CD8-positive, alpha-beta memory T cell (primary cell): ENCODE measurements at regions not wholly inside any gene's neighbourhood (a gene's known extent, or its start where the extent isn't known, plus 50 kb on each side); places are given as distances from the start of the nearest gene placed in this dataset.

ENCODE experiments used
- CTCF ChIA-PET: fragments of 350-600 bp; sonication (Branson Sonifier 250); formaldehyde crosslinking; loops from one replicate; lab custom pipeline; 2021; ENCODE audit warnings: antibody characterized with exemption; lab: Charles Lee
- POLR2A ChIA-PET: fragments of 350-600 bp; sonication (Branson Sonifier 250); formaldehyde crosslinking; loops from one replicate; lab custom pipeline; 2021; ENCODE audit warnings: antibody characterized with exemption; lab: Charles Lee
- DNase-seq, 5 donors: peaks; one replicate each; pipeline versions ENCODE4 v3.0.0 to v3.0.0-alpha.2; 2020 to 2022; ENCODE audit warnings: mixed read lengths in 1 of 5
- H3K27ac ChIP-seq: one replicate; pipeline ENCODE4 v1.7.0; 2013; ENCODE audit warnings: low read depth, mild to moderate bottlenecking, low read length, moderate library complexity
- H3K27me3 ChIP-seq: 2 replicates; pipeline ENCODE4 v1.7.0; 2013; ENCODE audit warnings: low read length, mild to moderate bottlenecking; ENCODE audit not compliant: insufficient read depth, poor library complexity, severe bottlenecking
- H3K36me3 ChIP-seq: 2 replicates; pipeline ENCODE4 v1.7.0; 2013; ENCODE audit warnings: mild to moderate bottlenecking, low read length, moderate library complexity; ENCODE audit not compliant: insufficient read depth
- H3K4me1 ChIP-seq: 2 replicates; pipeline ENCODE4 v1.7.0; 2013; ENCODE audit warnings: mild to moderate bottlenecking, low read length, moderate library complexity; ENCODE audit not compliant: insufficient read depth
- H3K4me3 ChIP-seq: 2 replicates; pipeline ENCODE4 v1.7.0; 2013; ENCODE audit warnings: mild to moderate bottlenecking, low read length
- H3K9me3 ChIP-seq: 2 replicates; pipeline ENCODE4 v1.7.0; 2013; ENCODE audit warnings: mild to moderate bottlenecking, low read length
- H3K27ac Mint-ChIP-seq, 8 donors: one replicate each; pipeline ENCODE4 v1.8.0; 2020 to 2021; ENCODE audit warnings: mixed read lengths in 8 of 8, mild to moderate bottlenecking in 6 of 8, inconsistent platforms in 3 of 8, moderate library complexity in 3 of 8
- H3K27me3 Mint-ChIP-seq, 2 donors: one replicate each; pipeline ENCODE4 v1.8.0; 2020 to 2021; ENCODE audit warnings: mixed read lengths in 2 of 2, mild to moderate bottlenecking in 1 of 2, moderate library complexity in 1 of 2
- H3K36me3 Mint-ChIP-seq, 3 donors: one replicate each; pipeline ENCODE4 v1.8.0; 2020 to 2021; ENCODE audit warnings: mixed read lengths in 3 of 3, inconsistent platforms in 1 of 3, mild to moderate bottlenecking in 1 of 3
- H3K4me1 Mint-ChIP-seq, 3 donors: one replicate each; pipeline ENCODE4 v1.8.0; 2020 to 2021; ENCODE audit warnings: mixed read lengths in 3 of 3, inconsistent platforms in 1 of 3, mild to moderate bottlenecking in 1 of 3
- H3K4me3 Mint-ChIP-seq, 7 donors: one replicate each; pipeline ENCODE4 v1.8.0; 2020 to 2021; ENCODE audit warnings: mixed read lengths in 7 of 7, mild to moderate bottlenecking in 6 of 7, moderate library complexity in 4 of 7, inconsistent platforms in 2 of 7
- H3K9me3 Mint-ChIP-seq, 5 donors: one replicate each; pipeline ENCODE4 v1.8.0; 2020 to 2022; ENCODE audit warnings: mixed read lengths in 5 of 5, mild to moderate bottlenecking in 3 of 5, moderate library complexity in 2 of 5, inconsistent platforms in 1 of 5

DNA sequence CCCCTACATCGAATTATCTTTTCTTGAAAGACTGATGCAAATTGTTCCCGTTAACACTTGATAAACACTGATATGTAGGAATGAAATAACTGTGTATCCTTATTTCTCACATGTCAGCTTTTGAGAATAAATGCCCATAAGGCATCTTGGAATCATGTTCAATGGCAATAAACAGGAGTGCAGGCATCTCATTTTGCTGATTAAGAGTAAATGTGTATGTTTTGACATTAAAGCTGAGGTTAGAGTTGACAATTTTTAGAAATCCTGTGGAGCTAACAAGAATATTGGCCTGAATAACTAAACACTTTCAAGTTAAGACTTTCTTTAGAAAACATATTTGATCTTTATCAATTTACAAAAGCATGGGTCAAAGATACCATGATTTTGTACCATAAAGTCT lies 646.2 kb upstream of the MIR17HG start:
- Histone ChIP-seq H3K36me3 (no peaks in the 10 kb centered on the region), H3K27ac (no peak overlapping the region), H3K27me3 (no peaks in the 10 kb centered on the region), H3K4me1 (no peaks in the 10 kb centered on the region), H3K4me3 (no peak overlapping the region), H3K9me3 (no peaks in the 10 kb centered on the region)
- POLR2A ChIA-PET, result no interaction called here
- CTCF ChIA-PET, result no interaction called here
- DNase-seq, result no peak
- Mint-ChIP-seq H3K9me3 (peaks cover 2 to 44% (median 5%) of the 10 kb centered on the region in 5 donors), H3K4me1 (no peaks in the 10 kb centered on the region), H3K27ac (no peak overlapping the region), H3K4me3 (no peak overlapping the region), H3K36me3 (no peaks in the 10 kb centered on the region), H3K27me3 (no peaks in the 10 kb centered on the region)

DNA sequence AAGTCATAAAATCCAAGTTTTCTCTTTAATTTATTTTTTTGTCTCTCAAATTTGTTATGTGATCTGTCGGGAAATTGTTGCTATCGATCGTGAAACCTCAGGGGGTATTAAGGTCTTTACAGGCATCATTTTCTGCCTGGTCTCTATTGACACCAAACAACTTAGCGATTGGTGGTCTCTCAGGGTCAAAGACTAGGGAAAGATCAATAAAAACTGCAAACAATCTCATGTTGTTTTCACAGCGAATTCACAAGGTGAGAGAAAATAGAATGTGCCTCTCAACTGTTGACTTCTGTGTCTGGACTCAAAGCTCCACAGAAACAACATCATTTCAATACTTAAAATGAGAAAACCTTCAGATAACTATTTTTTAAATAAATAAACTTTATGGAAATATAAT lies 645.4 kb upstream of the MIR17HG start:
- H3K9me3 Mint-ChIP-seq, result peaks cover 2 to 41% (median 5%) of the 10 kb centered on the region in 5 donors
- no peaks in the 10 kb centered on the region for H3K9me3 ChIP-seq
- POLR2A ChIA-PET, result no interaction called here
- no peak for DNase-seq
- H3K4me1 Mint-ChIP-seq, result no peaks in the 10 kb centered on the region
- H3K36me3 ChIP-seq, result no peaks in the 10 kb centered on the region
- H3K36me3 Mint-ChIP-seq, result no peaks in the 10 kb centered on the region
- CTCF ChIA-PET, result no interaction called here
- no peaks in the 10 kb centered on the region for H3K27me3 ChIP-seq
- no peak overlapping the region for H3K27ac Mint-ChIP-seq
- H3K27me3 Mint-ChIP-seq, result no peaks in the 10 kb centered on the region
- no peak overlapping the region for H3K27ac ChIP-seq
- no peaks in the 10 kb centered on the region for H3K4me1 ChIP-seq
- H3K4me3 ChIP-seq, result no peak overlapping the region
- H3K4me3 Mint-ChIP-seq, result no peak overlapping the region

DNA sequence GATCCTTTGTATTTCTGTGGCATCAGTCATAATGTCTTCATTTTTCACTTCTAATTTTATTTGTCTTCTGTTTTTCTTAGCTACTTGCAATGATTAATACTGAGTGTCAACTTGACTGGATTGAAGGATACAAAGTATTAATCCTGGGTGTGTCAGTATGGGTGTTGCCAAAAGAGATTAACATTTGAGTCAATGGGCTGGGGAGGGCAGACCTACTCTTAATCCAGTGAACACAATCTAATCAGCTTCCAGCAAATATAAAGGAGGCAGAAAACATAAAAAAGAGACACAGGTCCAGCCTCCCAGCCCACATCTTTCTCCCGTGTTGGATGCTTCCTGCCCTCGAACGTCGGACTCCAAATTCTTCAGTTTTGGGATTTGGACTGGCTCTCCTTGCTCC lies 640.9 kb upstream of the MIR17HG start:
- no peak overlapping the region for H3K27ac Mint-ChIP-seq
- no peak overlapping the region for H3K4me3 ChIP-seq
- H3K27me3 Mint-ChIP-seq, result no peaks in the 10 kb centered on the region
- POLR2A ChIA-PET, result no interaction called here
- H3K27me3 ChIP-seq, result no peaks in the 10 kb centered on the region
- DNase-seq, result no peak
- CTCF ChIA-PET, result no interaction called here
- H3K9me3 Mint-ChIP-seq, result peaks cover 0 to 34% (median 7%) of the 10 kb centered on the region in 5 donors
- no peaks in the 10 kb centered on the region for H3K36me3 Mint-ChIP-seq
- H3K9me3 ChIP-seq, result no peaks in the 10 kb centered on the region
- H3K4me1 ChIP-seq, result no peaks in the 10 kb centered on the region
- no peaks in the 10 kb centered on the region for H3K36me3 ChIP-seq
- no peak overlapping the region for H3K27ac ChIP-seq
- no peaks in the 10 kb centered on the region for H3K4me1 Mint-ChIP-seq
- H3K4me3 Mint-ChIP-seq, result no peak overlapping the region

DNA sequence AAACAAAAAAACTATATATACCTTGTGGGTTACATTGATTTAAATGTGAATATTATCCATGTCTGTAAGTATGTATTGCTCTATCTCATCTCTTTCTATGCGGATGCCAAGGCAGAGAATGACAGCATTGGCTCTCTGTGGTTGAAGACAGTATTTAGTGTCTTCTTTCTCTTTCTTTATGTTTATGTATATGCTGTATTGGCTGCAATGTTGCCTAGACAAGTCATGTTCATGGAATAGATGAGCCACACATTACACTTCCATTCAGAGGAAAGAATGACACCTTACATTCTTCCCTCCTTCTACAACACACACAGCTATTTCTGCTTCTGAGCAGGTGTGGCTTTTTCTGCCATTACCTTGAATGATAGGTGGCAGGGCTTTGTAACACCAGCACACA lies 639.4 kb upstream of the MIR17HG start:
- Histone ChIP-seq H3K27ac (no peak overlapping the region), H3K9me3 (no peaks in the 10 kb centered on the region), H3K36me3 (no peaks in the 10 kb centered on the region), H3K27me3 (no peaks in the 10 kb centered on the region), H3K4me1 (no peaks in the 10 kb centered on the region), H3K4me3 (no peak overlapping the region)
- H3K27ac Mint-ChIP-seq, result no peak overlapping the region
- POLR2A ChIA-PET, result no interaction called here
- no peaks in the 10 kb centered on the region for H3K4me1 Mint-ChIP-seq
- no peak overlapping the region for H3K4me3 Mint-ChIP-seq
- H3K9me3 Mint-ChIP-seq, result peaks cover 0 to 28% (median 7%) of the 10 kb centered on the region in 5 donors
- H3K36me3 Mint-ChIP-seq, result no peaks in the 10 kb centered on the region
- H3K27me3 Mint-ChIP-seq, result no peaks in the 10 kb centered on the region
- CTCF ChIA-PET, result no interaction called here
- no peak for DNase-seq

DNA sequence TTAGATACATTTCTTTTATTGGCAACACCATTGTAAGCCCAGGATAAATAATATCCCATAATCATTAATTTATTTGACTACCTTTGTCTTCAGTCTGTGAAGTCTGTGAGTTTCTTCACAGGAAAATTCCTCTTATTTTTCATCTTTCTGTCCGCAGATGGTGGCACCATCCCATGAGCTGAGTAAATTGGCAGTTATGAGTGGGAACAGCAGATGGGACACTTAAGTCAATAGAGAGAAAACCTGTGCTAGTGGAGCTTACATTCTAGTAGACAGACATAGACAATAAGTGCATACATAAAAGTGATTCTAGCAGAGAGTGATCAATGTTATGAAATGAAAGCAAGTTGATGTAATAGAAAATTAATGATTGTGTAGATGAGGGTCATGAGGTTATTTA lies 638.2 kb upstream of the MIR17HG start:
- Histone ChIP-seq H3K4me1 (no peaks in the 10 kb centered on the region), H3K27ac (no peak overlapping the region), H3K27me3 (no peaks in the 10 kb centered on the region), H3K4me3 (no peak overlapping the region), H3K36me3 (no peaks in the 10 kb centered on the region), H3K9me3 (no peaks in the 10 kb centered on the region)
- H3K4me1 Mint-ChIP-seq, result no peaks in the 10 kb centered on the region
- no peaks in the 10 kb centered on the region for H3K27me3 Mint-ChIP-seq
- CTCF ChIA-PET, result no interaction called here
- H3K9me3 Mint-ChIP-seq, result peaks cover 0 to 22% (median 9%) of the 10 kb centered on the region in 5 donors
- H3K27ac Mint-ChIP-seq, result no peak overlapping the region
- POLR2A ChIA-PET, result no interaction called here
- DNase-seq, result no peak
- no peaks in the 10 kb centered on the region for H3K36me3 Mint-ChIP-seq
- H3K4me3 Mint-ChIP-seq, result no peak overlapping the region

DNA sequence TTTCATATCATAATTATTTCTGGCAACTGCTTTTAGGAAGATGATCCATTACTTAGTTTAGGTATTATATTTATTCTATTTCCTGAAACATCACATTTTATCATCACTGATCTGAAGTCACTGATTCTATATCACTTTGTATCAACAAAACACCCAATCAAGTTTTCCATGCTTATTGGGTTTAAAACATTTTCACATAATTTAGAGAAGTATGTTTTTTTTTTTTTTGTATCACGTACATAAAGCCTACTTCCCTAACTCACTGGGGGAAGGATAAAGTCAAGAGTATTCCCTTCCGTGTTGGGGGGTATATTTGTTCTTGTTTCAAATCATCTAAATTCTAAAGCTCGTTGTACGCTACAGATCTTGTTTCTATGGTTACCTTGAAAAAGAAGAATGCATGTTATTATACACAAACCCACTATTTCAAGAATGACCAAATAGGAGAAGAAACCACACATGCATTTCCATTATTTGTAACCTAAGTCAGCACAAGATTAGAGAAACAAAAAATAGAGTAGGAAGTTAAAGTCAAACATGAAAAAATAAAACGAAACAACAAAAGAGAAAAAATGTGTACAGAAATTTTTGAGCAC lies 637.2 kb upstream of the MIR17HG start:
- POLR2A ChIA-PET, result no interaction called here
- H3K4me3 Mint-ChIP-seq, result no peak overlapping the region
- Histone ChIP-seq H3K9me3 (no peaks in the 10 kb centered on the region), H3K27me3 (no peaks in the 10 kb centered on the region), H3K4me3 (no peak overlapping the region), H3K4me1 (no peaks in the 10 kb centered on the region), H3K27ac (no peak overlapping the region), H3K36me3 (no peaks in the 10 kb centered on the region)
- H3K4me1 Mint-ChIP-seq, result no peaks in the 10 kb centered on the region
- CTCF ChIA-PET, result no interaction called here
- DNase-seq, result no peak
- H3K9me3 Mint-ChIP-seq, result peaks cover 0 to 18% (median 9%) of the 10 kb centered on the region in 5 donors
- no peaks in the 10 kb centered on the region for H3K36me3 Mint-ChIP-seq
- H3K27ac Mint-ChIP-seq, result no peak overlapping the region
- no peaks in the 10 kb centered on the region for H3K27me3 Mint-ChIP-seq

DNA sequence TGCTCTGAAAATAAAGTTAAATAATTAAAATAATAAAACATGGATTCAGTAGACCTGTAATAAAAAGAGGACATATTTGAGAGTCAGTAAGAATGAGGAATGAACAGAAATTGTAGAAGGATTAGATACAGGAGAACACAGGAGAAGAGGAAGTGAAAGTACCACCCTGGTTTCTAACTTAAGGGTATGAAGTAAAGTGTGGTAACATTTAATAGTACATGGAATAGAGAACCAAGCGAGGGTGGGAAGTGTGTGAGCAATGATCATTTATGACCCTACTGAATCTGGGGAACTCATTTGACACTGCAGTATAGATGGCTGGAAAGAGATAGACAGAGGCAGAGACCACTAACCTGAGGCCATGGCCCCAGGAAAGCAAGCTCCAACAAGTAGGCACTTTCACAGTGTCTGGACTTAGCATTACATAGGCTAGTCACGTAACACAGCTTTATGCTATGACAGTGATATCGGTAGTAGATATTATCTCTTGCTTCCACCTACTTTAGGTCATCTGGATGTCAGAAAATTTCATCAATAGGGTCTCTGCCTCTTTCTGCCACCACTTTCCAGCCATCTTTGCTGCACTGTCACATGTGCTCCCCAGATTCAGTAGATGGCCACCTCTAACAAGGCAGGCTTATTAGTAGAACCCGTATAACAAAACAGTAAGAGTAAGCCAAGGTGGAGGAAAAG lies 633.9 kb upstream of the MIR17HG start:
- Histone ChIP-seq H3K9me3 (no peaks in the 10 kb centered on the region), H3K36me3 (no peaks in the 10 kb centered on the region), H3K4me1 (no peaks in the 10 kb centered on the region), H3K27me3 (no peaks in the 10 kb centered on the region), H3K4me3 (no peak overlapping the region), H3K27ac (no peak overlapping the region)
- CTCF ChIA-PET, result no interaction called here
- peak overlapping the region in 1 of 8 donors; percentile 51 for H3K27ac Mint-ChIP-seq
- no peaks in the 10 kb centered on the region for H3K27me3 Mint-ChIP-seq
- POLR2A ChIA-PET, result no interaction called here
- peaks cover 1 to 21% (median 2%) of the 10 kb centered on the region in 5 donors for H3K9me3 Mint-ChIP-seq
- no peaks in the 10 kb centered on the region for H3K36me3 Mint-ChIP-seq
- DNase-seq, result no peak
- H3K4me1 Mint-ChIP-seq, result no peaks in the 10 kb centered on the region
- no peak overlapping the region for H3K4me3 Mint-ChIP-seq

DNA sequence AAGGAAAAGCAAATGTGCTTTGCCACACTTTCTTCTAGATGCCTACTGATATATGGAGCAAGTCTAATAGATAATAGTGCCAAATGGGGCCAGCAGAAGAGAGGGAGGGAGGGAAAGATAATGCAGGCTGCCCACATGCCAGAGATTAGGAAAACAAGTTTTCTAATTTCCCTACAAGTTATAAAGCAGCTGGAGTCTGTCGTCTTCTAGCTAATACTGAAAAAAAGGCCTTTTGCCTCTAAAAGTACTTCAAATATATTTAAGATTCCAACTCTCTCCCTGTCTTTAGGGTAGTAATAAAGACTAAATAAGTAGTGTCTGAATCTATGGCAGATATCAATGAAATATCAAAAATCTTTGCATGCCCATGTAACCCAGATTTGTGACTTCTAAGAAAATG lies 632.0 kb upstream of the MIR17HG start:
- no peaks in the 10 kb centered on the region for H3K4me1 Mint-ChIP-seq
- no peaks in the 10 kb centered on the region for H3K27me3 ChIP-seq
- no peak overlapping the region for H3K27ac ChIP-seq
- no peak overlapping the region for H3K4me3 Mint-ChIP-seq
- no peaks in the 10 kb centered on the region for H3K36me3 Mint-ChIP-seq
- H3K9me3 ChIP-seq, result no peaks in the 10 kb centered on the region
- POLR2A ChIA-PET, result no interaction called here
- H3K27me3 Mint-ChIP-seq, result no peaks in the 10 kb centered on the region
- H3K4me3 ChIP-seq, result no peak overlapping the region
- H3K4me1 ChIP-seq, result no peaks in the 10 kb centered on the region
- H3K36me3 ChIP-seq, result no peaks in the 10 kb centered on the region
- DNase-seq, result no peak
- no peak overlapping the region for H3K27ac Mint-ChIP-seq
- H3K9me3 Mint-ChIP-seq, result peaks cover 2 to 30% (median 2%) of the 10 kb centered on the region in 5 donors
- CTCF ChIA-PET, result no interaction called here
